SU-DHL-6 (cell line): ENCODE measurements at regions not wholly inside any gene's neighbourhood (a gene's known extent, or its start where the extent isn't known, plus 50 kb on each side); places are given as distances from the start of the nearest gene placed in this dataset.

ENCODE experiments used
- H2AFZ ChIP-seq: fragments of 200-600 bp; sonication (generic); 2 replicates; pipeline ENCODE4 v1.6.1; 2014; ENCODE audit warnings: low read depth, mild to moderate bottlenecking, moderate library complexity, mixed read lengths, antibody characterized with exemption, low read length; ENCODE audit not compliant: severe bottlenecking
- H3F3A ChIP-seq: fragments of 200-600 bp; shearing (Covaris generic); 2 replicates; pipeline ENCODE4 v1.6.0; 2016; ENCODE audit warnings: antibody characterized with exemption, mild to moderate bottlenecking; ENCODE audit not compliant: insufficient read depth
- H3K27ac ChIP-seq: fragments of 200-600 bp; sonication (generic); 2 replicates; pipeline ENCODE4 v1.5.1; 2016; ENCODE audit warnings: low read depth, mild to moderate bottlenecking, low read length, moderate library complexity, mixed read lengths
- H3K27me3 ChIP-seq: fragments of 200-600 bp; sonication (generic), shearing (Covaris generic); 2 replicates; pipeline ENCODE4 v1.6.0; 2014; ENCODE audit warnings: mild to moderate bottlenecking, low read length
- H3K36me3 ChIP-seq: fragments of 200-600 bp; sonication (generic); 2 replicates; pipeline ENCODE4 v1.6.1; 2014; ENCODE audit warnings: mild to moderate bottlenecking, low read length, mixed read lengths
- H3K4me2 ChIP-seq: fragments of 300-600, 200-600 bp; shearing (Covaris generic), sonication (generic); 2 replicates; pipeline ENCODE4 v1.6.0; 2014; ENCODE audit warnings: low read length, low read depth, mild to moderate bottlenecking; ENCODE audit not compliant: poor library complexity, severe bottlenecking
- H3K4me3 ChIP-seq: fragments of 200-600 bp; sonication (generic); 2 replicates; pipeline ENCODE4 v1.5.1; 2014; ENCODE audit warnings: antibody characterized with exemption, low read length, mild to moderate bottlenecking, mixed read lengths; ENCODE audit not compliant: insufficient read depth, poor library complexity, severe bottlenecking
- H3K79me2 ChIP-seq: fragments of 200-600 bp; sonication (generic); 2 replicates; pipeline ENCODE4 v1.6.1; 2014; ENCODE audit warnings: mild to moderate bottlenecking, low read length, moderate library complexity; ENCODE audit not compliant: insufficient read depth
- H3K9ac ChIP-seq: fragments of 200-600 bp; sonication (generic); 2 replicates; pipeline ENCODE4 v1.7.0; 2014; ENCODE audit warnings: mild to moderate bottlenecking, low read length
- H3K9me2 ChIP-seq: fragments of 200-600 bp; sonication (generic); replicated peaks from 2 replicates; pipeline ENCODE4 v1.6.1; 2014; ENCODE audit warnings: low read length; ENCODE audit not compliant: insufficient read depth
- H3K9me3 ChIP-seq: fragments of 200-600 bp; sonication (generic); 2 replicates; pipeline ENCODE4 v1.6.1; 2014; ENCODE audit warnings: low read length, mixed read lengths; ENCODE audit not compliant: insufficient read depth
- H4K20me1 ChIP-seq: fragments of 200-600 bp; sonication (generic); 2 replicates; pipeline ENCODE4 v1.6.1; 2014; ENCODE audit warnings: low read depth, mild to moderate bottlenecking, antibody characterized with exemption, low read length, moderate library complexity, mixed read lengths
- EZH2phosphoT487 ChIP-seq: fragments of 200-600 bp; sonication (generic), shearing (Covaris generic); conservative IDR thresholded peaks from 2 replicates; pipeline ENCODE4 v1.6.1; 2018; ENCODE audit warnings: mild to moderate bottlenecking, antibody characterized with exemption, low read length, moderate library complexity, mixed read lengths
- TF ChIP-seq, protein P1 (sequence below): fragments of 200-600 bp; sonication (generic); IDR thresholded peaks from one replicate; pipeline ENCODE4 v1.5.1; 2017; ENCODE audit warnings: antibody characterized with exemption, mild to moderate bottlenecking, low read length, moderate library complexity; ENCODE audit not compliant: insufficient read depth, poor library complexity, severe bottlenecking

DNA sequence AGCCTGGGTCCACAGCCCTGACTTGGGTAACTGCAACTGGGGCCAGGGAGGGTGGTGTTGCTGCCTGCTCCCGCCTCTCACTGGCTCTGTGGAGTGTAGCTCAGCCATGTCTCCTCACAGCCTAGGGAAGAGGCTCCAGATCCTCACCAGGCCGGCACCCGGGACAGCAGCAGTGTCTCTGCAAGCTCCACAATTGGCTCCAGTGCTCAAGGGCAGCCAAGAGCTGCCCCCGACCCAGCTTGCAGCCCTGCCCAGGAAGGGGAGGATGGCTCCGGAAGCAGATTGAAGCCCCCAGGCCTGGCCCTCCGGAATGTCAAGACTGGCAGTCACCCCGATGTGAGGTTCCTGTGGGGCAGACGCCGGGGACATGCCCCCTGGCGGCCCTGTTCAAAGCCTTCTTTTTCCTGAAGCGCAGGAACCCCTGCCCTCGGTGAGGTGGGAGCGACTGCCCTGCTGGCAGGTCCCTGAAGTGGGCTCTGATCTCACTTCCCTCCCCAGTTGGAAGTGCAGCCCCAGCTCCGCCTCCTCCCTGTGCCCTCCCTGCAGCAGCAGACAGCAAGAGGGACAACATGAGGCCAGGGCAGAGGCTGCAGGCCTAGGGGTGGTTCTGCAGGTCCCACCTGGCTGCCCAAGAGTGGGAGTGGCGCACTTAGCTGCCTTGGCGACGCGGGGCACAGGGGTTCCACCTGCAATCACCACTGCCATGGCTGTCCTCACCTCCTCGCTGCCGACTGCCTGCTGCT lies 816.2 kb upstream of the LUZP2 start:
- H3K9me2 ChIP-seq, result no peaks in the 10 kb centered on the region
- H4K20me1 ChIP-seq, result no peaks in the 10 kb centered on the region
- no peak overlapping the region for H3K4me3 ChIP-seq
- no peaks in the 10 kb centered on the region for H3K79me2 ChIP-seq
- H3K4me2 ChIP-seq, result no peak overlapping the region
- no peak overlapping the region for H3K9ac ChIP-seq
- no peaks in the 10 kb centered on the region for H3F3A ChIP-seq
- H3K27ac ChIP-seq, result no peak overlapping the region
- H2AFZ ChIP-seq, result no peak overlapping the region
- TF ChIP-seq, protein P1, sequence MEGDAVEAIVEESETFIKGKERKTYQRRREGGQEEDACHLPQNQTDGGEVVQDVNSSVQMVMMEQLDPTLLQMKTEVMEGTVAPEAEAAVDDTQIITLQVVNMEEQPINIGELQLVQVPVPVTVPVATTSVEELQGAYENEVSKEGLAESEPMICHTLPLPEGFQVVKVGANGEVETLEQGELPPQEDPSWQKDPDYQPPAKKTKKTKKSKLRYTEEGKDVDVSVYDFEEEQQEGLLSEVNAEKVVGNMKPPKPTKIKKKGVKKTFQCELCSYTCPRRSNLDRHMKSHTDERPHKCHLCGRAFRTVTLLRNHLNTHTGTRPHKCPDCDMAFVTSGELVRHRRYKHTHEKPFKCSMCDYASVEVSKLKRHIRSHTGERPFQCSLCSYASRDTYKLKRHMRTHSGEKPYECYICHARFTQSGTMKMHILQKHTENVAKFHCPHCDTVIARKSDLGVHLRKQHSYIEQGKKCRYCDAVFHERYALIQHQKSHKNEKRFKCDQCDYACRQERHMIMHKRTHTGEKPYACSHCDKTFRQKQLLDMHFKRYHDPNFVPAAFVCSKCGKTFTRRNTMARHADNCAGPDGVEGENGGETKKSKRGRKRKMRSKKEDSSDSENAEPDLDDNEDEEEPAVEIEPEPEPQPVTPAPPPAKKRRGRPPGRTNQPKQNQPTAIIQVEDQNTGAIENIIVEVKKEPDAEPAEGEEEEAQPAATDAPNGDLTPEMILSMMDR, result no peak
- TF ChIP-seq EZH2phosphoT487, result no peak
- no peaks in the 10 kb centered on the region for H3K27me3 ChIP-seq
- no peaks in the 10 kb centered on the region for H3K9me3 ChIP-seq
- H3K36me3 ChIP-seq, result no peaks in the 10 kb centered on the region

DNA sequence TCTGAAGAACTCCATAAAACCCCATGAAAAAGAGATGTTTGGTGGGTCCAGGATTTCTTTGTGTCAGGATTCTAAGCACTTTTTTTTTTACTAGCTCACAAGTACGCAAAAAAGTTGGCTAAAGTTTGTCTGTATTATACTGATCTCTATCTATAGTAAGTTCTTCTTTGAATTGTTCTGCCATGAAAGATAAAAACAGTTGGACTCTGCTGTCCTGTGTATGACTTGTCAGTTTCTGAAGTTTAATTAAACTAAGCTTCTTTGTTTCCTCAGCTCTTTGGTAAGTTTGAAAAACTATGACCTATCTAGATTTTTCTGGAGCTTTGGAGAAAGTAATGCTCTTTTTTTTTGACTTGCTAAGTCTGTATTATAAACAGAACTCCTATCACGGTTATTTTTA lies 812.2 kb upstream of the LUZP2 start:
- Histone ChIP-seq H3K27ac (no peak overlapping the region), H4K20me1 (no peaks in the 10 kb centered on the region), H3F3A (no peaks in the 10 kb centered on the region), H3K79me2 (no peaks in the 10 kb centered on the region), H3K9ac (no peak overlapping the region), H3K27me3 (no peaks in the 10 kb centered on the region), H3K36me3 (no peaks in the 10 kb centered on the region), H2AFZ (no peak overlapping the region), H3K4me3 (no peak overlapping the region), H3K4me2 (no peak overlapping the region), H3K9me3 (no peaks in the 10 kb centered on the region), H3K9me2 (no peaks in the 10 kb centered on the region)
- TF ChIP-seq, protein P1, result no peak
- TF ChIP-seq EZH2phosphoT487, result no peak

DNA sequence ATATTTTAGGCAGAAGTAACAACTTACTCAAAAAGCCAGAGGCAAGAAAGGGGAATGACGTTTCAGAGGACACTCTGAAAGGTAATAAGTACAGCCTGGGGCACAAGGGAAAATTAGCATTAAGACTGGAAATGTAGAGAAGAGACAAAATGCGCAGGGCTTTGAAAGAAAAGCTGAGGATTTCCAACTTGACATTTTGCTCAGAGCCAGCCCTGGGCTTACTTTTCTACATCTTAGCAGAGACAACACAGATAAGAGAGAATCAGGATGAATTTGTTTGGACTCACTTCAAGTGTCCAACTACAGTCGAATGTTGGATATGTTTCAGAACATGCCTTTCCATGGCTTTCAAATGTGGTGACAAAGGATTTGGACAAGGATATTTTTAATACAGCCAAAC lies 808.9 kb upstream of the LUZP2 start:
- TF ChIP-seq, protein P1, result no peak
- no peak for TF ChIP-seq EZH2phosphoT487
- no peaks in the 10 kb centered on the region for H3F3A ChIP-seq
- H3K27me3 ChIP-seq, result no peaks in the 10 kb centered on the region
- H3K27ac ChIP-seq, result no peak overlapping the region
- no peak overlapping the region for H3K4me2 ChIP-seq
- H2AFZ ChIP-seq, result no peak overlapping the region
- H3K9ac ChIP-seq, result no peak overlapping the region
- H3K9me3 ChIP-seq, result no peaks in the 10 kb centered on the region
- H3K79me2 ChIP-seq, result no peaks in the 10 kb centered on the region
- no peaks in the 10 kb centered on the region for H3K36me3 ChIP-seq
- H3K4me3 ChIP-seq, result no peak overlapping the region
- H3K9me2 ChIP-seq, result no peaks in the 10 kb centered on the region
- no peaks in the 10 kb centered on the region for H4K20me1 ChIP-seq
